Effector CD4-positive, alpha-beta T cell (primary cell): ENCODE measurements at regions not wholly inside any gene's neighbourhood (a gene's known extent, or its start where the extent isn't known, plus 50 kb on each side); places are given as distances from the start of the nearest gene placed in this dataset.
"Not testable (repeated sequence)": the region's sequence is repeated elsewhere in the genome, so short reads cannot be mapped to it uniquely, and the experiment has no call there.

Source experiments
- DNase-seq: peaks from one replicate; pipeline ENCODE4 v3.0.0-alpha.2; 2020

GRCh38 chr13:103523858-103524257 lies 457.6 kb upstream of the SLC10A2 start:
- no peak for DNase-seq

- DNase-seq: no peak
These were observed 455.3 kb upstream of the SLC10A2 start for GRCh38 chr13:103521532-103521931.

- DNase-seq: no peak
These were observed 451.5 kb upstream of the SLC10A2 start for GRCh38 chr13:103517768-103518102.

GRCh38 chr13:103517066-103517767 lies 451.0 kb upstream of the SLC10A2 start:
- no peak for DNase-seq

- DNase-seq: no peak
These were observed 450.0 kb upstream of the SLC10A2 start for GRCh38 chr13:103516015-103516795.

GRCh38 chr13:103515410-103515809 lies 449.2 kb upstream of the SLC10A2 start:
- no peak for DNase-seq

GRCh38 chr13:103514619-103515018 lies 448.4 kb upstream of the SLC10A2 start:
- no peak for DNase-seq

GRCh38 chr13:103514188-103514587 lies 448.0 kb upstream of the SLC10A2 start:
- DNase-seq: no peak

- no peak for DNase-seq
These were observed 443.9 kb upstream of the SLC10A2 start for GRCh38 chr13:103510007-103510535.

GRCh38 chr13:103497404-103497803 lies 431.2 kb upstream of the SLC10A2 start:
- no peak for DNase-seq

GRCh38 chr13:103487841-103488240 lies 421.6 kb upstream of the SLC10A2 start:
- DNase-seq: no peak

- no peak for DNase-seq
These were observed 406.9 kb upstream of the SLC10A2 start for GRCh38 chr13:103473081-103473480.

- DNase-seq: no peak
These were observed 405.7 kb upstream of the SLC10A2 start for GRCh38 chr13:103471896-103472295.

GRCh38 chr13:103469771-103470170 lies 403.6 kb upstream of the SLC10A2 start:
- no peak for DNase-seq

GRCh38 chr13:103466761-103467160 lies 400.5 kb upstream of the SLC10A2 start:
- no peak for DNase-seq

GRCh38 chr13:103460246-103460645 lies 394.0 kb upstream of the SLC10A2 start:
- DNase-seq: not testable (repeated sequence)

GRCh38 chr13:103457050-103457449 lies 390.8 kb upstream of the SLC10A2 start:
- not testable (repeated sequence) for DNase-seq

- DNase-seq: no peak
These were observed 385.4 kb upstream of the SLC10A2 start for GRCh38 chr13:103451656-103452055.

GRCh38 chr13:103443604-103444003 lies 377.4 kb upstream of the SLC10A2 start:
- DNase-seq: no peak

- DNase-seq: no peak
These were observed 371.4 kb upstream of the SLC10A2 start for GRCh38 chr13:103437651-103438050.

- no peak for DNase-seq
These were observed 369.9 kb upstream of the SLC10A2 start for GRCh38 chr13:103436057-103436654.

GRCh38 chr13:103431856-103432255 lies 365.6 kb upstream of the SLC10A2 start:
- no peak for DNase-seq

GRCh38 chr13:103430368-103430767 lies 364.2 kb upstream of the SLC10A2 start:
- DNase-seq: no peak

GRCh38 chr13:103410002-103410401 lies 343.8 kb upstream of the SLC10A2 start:
- no peak for DNase-seq
